ENCODE measurements at regions not wholly inside any gene's neighbourhood (a gene's known extent, or its start where the extent isn't known, plus 50 kb on each side); places are given as distances from the start of the nearest gene placed in this dataset.

DNA sequence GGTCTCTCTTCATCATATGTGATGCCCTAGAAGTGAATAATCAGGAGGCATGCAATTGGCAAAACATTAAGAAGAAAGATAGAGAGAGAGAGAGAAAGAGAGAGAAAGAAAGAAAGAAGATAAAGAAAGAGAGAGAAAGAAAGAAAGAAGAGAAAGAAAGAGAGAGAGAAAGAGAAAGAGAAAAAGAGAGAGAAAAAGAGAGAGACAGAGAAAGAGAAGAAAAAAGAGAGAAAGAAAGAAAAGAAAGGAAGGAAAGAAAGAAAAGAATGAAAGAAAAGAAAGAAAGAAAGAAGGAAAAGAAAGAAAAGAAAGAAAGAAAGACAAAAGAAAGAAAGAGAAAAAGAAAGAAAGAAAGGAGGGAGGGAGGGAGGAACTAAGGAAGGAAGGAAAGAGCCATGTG lies 318.9 kb downstream of the ICE1 start:
- TF ChIP-seq CTCF (IDR thresholded peaks at IDR 0.05; ENCODE audit: insufficient read depth, low read depth, low read length) (no peak), EZH2 (IDR thresholded peaks at IDR 0.05; ENCODE audit: insufficient read depth, low read length) (no peak)
